GM12878 (cell line): ENCODE measurements at regions not wholly inside any gene's neighbourhood (a gene's known extent, or its start where the extent isn't known, plus 50 kb on each side); places are given as distances from the start of the nearest gene placed in this dataset.

Experiments used
- ASH2L ChIP-seq: fragments of 300-600, 200-600 bp; sonication (generic); IDR thresholded peaks from 2 replicates; pipeline ENCODE4 v1.6.1; 2017; ENCODE audit warnings: low read depth, mild to moderate bottlenecking, borderline replicate concordance
- BHLHE40 ChIP-seq, 2 experiments: fragments of 450-650 bp in 1 of 2; IDR thresholded peaks; 2 replicates each; pipeline ENCODE4 v1.6.1; 2011 to 2017; ENCODE audit warnings: low read depth in 2 of 2, borderline replicate concordance in 1 of 2, improper control_type of control experiment in 1 of 2, low read length in 1 of 2, mild to moderate bottlenecking in 1 of 2
- CREB1 ChIP-seq: IDR thresholded peaks from 2 replicates; pipeline ENCODE4 v1.6.1; 2012; ENCODE audit warnings: low read depth, mild to moderate bottlenecking, inconsistent platforms
- CTCF ChIP-seq, 3 experiments: IDR thresholded peaks in 2 of 3; conservative IDR thresholded peaks in 1 of 3; 2 replicates each; pipeline ENCODE4 v1.5.1; 2011; ENCODE audit warnings: low read depth in 3 of 3, low read length in 3 of 3, mild to moderate bottlenecking in 3 of 3, control low read depth in 2 of 3, moderate library complexity in 2 of 3, inconsistent platforms in 1 of 3, mixed read lengths in 1 of 3; ENCODE audit not compliant: control insufficient read depth in 2 of 3, insufficient read depth in 1 of 3; ENCODE audit errors: extremely low read depth in 1 of 3
- EED ChIP-seq: sonication (generic); IDR thresholded peaks from 2 replicates; pipeline ENCODE4 v1.6.1; 2016; ENCODE audit warnings: antibody characterized with exemption, low read depth
- ELK1 ChIP-seq: IDR thresholded peaks from 2 replicates; pipeline ENCODE4 v1.6.1; 2012; ENCODE audit warnings: low read depth, low read length, improper control_type of control experiment
- GATAD2B ChIP-seq: fragments of 450-650 bp; conservative IDR thresholded peaks from 2 replicates; pipeline ENCODE4 v1.6.1; 2017; ENCODE audit warnings: low read depth, mild to moderate bottlenecking, moderate library complexity
- MAX ChIP-seq: IDR thresholded peaks from 2 replicates; pipeline ENCODE4 v1.6.1; 2012; ENCODE audit warnings: low read depth, low read length, improper control_type of control experiment
- RB1 ChIP-seq: fragments of 450-650 bp; formaldehyde crosslinking; IDR thresholded peaks from 2 replicates; pipeline ENCODE4 v1.6.1; 2017; ENCODE audit warnings: mild to moderate bottlenecking, borderline replicate concordance
- RCOR1 ChIP-seq: conservative IDR thresholded peaks from 2 replicates; pipeline ENCODE4 v1.6.1; 2012; ENCODE audit warnings: low read depth, low read length, improper control_type of control experiment
- SP1 ChIP-seq: IDR thresholded peaks from one replicate; pipeline ENCODE4 v1.6.1; 2011; ENCODE audit warnings: low read depth, low read length
- SRF ChIP-seq, 2 experiments: IDR thresholded peaks; 2 replicates each; pipeline ENCODE4 v1.6.1; 2011; ENCODE audit warnings: low read depth in 2 of 2, low read length in 2 of 2, mild to moderate bottlenecking in 1 of 2, moderate library complexity in 1 of 2
- ZNF24 ChIP-seq: fragments of 450-650 bp; IDR thresholded peaks from 2 replicates; pipeline ENCODE4 v1.6.1; 2017; ENCODE audit warnings: antibody characterized with exemption, mild to moderate bottlenecking

- TF ChIP-seq GATAD2B (no peak), ZNF24 (no peak), SRF (IDR thresholded peaks at IDR 0.05; ENCODE audit: low read depth in 2 of 2, low read length in 2 of 2) (no peak), CTCF (IDR thresholded peaks at IDR 0.05 in 2 of 3, conservative IDR thresholded peaks at IDR 0.05 in 1 of 3; ENCODE audit: control insufficient read depth in 2 of 3, extremely low read depth in 1 of 3, insufficient read depth in 1 of 3, low read depth in 3 of 3, low read length in 3 of 3) (no peak), RB1 (no peak), CREB1 (no peak), ELK1 (no peak), ASH2L (no peak), MAX (no peak), SP1 (no peak), BHLHE40 (IDR thresholded peaks at IDR 0.05; ENCODE audit: borderline replicate concordance in 1 of 2, low read depth in 2 of 2, low read length in 1 of 2) (no peak), RCOR1 (no peak), EED (no peak)
Observed at GRCh38 chr18:62457877-62458276, 64.9 kb upstream of the ZCCHC2 start.
